ENCODE measurements at regions not wholly inside any gene's neighbourhood (a gene's known extent, or its start where the extent isn't known, plus 50 kb on each side); places are given as distances from the start of the nearest gene placed in this dataset.

DNA sequence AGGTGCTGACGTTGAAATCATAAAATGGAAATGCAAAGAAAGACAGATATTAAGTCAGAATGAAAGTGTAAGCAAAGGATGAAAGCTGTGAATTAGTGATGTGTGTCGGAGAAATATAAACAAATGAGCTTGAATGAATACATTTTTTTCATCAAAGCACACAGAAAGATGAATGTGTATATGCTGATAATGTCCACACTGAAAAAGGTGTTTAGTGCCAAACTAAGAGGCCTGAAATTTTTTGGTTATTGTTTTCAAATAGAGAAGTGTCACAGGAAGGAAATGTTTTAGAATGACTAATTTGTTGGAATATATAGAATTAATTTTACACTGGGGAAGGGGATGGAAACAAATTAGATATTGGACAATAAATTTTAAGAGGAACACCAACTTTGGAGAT lies 1217.6 kb downstream of the PCDH18 start:
- TF ChIP-seq, protein P1, sequence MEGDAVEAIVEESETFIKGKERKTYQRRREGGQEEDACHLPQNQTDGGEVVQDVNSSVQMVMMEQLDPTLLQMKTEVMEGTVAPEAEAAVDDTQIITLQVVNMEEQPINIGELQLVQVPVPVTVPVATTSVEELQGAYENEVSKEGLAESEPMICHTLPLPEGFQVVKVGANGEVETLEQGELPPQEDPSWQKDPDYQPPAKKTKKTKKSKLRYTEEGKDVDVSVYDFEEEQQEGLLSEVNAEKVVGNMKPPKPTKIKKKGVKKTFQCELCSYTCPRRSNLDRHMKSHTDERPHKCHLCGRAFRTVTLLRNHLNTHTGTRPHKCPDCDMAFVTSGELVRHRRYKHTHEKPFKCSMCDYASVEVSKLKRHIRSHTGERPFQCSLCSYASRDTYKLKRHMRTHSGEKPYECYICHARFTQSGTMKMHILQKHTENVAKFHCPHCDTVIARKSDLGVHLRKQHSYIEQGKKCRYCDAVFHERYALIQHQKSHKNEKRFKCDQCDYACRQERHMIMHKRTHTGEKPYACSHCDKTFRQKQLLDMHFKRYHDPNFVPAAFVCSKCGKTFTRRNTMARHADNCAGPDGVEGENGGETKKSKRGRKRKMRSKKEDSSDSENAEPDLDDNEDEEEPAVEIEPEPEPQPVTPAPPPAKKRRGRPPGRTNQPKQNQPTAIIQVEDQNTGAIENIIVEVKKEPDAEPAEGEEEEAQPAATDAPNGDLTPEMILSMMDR (IDR thresholded peaks at IDR 0.05): no peak

DNA sequence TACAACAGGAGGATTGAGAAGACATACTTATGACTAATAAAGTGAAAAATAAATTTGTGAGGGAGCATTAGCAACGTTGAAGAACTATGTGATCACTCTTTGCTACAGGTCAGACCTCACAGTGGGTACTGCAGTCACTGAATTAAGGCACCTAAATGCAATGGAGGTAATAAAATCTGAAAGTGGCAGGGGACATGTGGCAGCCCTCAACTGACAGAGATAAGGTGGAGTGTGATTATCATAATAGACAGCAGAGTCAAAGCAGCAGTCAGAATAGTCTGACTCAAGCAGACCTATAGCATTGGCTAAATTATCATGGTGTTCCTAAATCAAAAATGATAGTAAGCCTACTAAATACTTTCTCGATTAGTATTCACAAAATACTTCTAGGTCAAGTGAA lies 1220.5 kb downstream of the PCDH18 start:
- TF ChIP-seq, protein P1 (IDR thresholded peaks at IDR 0.05): no peak

DNA sequence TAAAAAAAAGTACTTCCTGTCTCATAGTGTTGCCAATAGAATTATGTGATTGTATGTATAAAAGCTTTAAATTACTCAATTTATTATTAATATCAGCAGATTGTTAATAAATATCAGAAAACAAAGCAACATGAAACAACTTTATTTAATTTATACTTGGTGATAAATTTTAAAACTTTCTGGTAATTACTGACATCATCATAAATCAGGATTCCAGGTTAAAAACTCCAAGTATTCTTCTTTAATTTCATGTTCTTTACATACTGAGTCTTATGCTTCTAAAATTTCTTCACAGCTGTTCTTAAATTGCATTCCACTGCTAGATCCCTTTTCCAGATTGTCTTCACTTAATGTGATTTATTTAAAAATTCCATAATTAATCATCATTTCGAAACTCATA lies 1224.5 kb downstream of the PCDH18 start:
- TF ChIP-seq, protein P1 (IDR thresholded peaks at IDR 0.05): no peak

DNA sequence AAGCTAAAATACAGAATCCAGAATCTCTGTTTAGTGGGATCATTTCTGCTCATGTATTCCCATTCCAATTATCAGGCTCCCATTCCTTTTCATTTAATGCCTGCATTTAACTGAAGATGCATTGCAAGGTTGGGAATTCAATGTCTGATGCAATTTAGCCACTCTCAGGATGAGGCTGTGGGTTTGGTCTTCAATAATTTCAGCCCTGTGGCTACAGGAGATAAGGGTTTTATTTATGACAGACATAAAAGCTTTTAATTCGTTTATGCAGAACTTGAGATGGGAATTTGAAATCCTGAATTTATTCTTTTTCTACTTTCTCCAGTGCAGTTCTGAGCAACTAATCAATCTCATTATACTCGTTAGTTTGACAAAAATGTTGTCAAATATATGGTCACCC lies 1225.9 kb downstream of the PCDH18 start:
- TF ChIP-seq, protein P1 (IDR thresholded peaks at IDR 0.05): no peak

DNA sequence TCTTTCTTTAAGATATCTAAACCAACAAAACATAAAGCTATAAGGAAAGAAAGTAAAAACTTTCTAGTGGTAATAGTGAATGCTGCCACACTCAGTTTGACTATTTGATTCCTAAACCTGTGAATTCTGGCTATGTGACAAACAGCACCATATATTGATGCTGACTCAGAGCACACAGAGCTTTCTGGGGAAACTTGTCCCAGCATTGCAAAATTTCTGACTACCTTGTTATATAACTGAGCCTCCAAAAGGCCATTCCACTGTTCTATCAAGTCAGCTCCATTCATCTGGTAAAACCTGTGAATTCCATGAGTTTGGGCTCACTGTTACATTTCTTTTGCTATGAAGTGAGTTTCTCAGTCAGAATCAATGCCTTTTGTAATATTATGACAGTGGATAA lies 1229.7 kb downstream of the PCDH18 start:
- TF ChIP-seq, protein P1 (IDR thresholded peaks at IDR 0.05): no peak

DNA sequence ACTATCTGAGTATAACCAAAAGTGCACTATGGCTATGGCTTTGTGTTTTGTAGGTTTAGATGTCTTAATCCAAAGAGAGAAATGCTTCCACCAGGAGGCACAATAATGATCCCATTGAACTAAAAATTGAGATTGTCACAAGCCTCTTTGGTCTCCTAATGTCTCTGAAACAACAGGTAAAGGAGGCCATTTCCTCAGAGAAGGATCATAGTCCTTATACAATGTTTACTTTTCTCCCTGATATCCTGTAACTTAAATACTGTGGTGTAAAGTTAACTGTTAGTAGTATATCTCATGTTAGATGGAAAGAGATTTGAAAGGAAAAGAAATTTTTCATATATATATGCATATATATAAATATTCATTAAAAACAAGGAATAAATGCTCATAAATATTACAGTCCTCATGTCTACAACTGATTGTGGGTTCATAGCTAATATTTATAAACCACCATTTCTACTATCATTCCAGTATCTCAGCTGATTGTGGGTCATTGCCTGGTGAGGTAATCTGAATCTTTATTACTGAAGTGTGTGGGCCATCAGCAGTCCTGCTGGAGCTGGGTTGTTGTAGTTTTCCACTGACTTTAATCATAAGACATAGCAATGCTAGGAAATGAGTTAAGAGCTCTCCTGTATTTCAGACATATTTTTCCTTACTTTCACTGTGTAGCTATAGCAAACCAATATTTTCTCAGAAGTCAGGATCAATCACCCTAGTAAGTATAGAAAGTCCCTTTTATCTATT lies 1230.4 kb downstream of the PCDH18 start:
- TF ChIP-seq, protein P1 (IDR thresholded peaks at IDR 0.05): peak; percentile 8; the same call in 1 of the 2 replicates

DNA sequence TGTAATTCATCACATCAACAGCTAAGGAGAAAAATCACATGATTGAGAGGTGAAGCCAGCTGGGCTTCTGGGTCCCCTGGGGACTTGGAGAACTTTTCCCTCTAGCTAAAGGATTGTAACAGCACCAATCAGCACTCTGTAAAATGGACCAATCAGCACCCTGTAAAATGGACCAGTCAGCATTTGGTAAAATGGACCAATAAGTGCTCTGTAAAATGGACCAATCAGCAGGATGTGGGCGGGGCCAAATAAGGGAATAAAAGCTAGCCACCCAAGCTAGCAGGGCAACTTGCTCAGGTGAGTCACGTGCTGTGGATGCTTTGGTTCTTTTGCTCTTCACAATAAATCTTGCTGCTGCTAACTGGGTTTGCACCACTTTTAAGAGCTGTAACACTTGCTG lies 1248.3 kb downstream of the PCDH18 start:
- TF ChIP-seq, protein P1 (IDR thresholded peaks at IDR 0.05): no peak

DNA sequence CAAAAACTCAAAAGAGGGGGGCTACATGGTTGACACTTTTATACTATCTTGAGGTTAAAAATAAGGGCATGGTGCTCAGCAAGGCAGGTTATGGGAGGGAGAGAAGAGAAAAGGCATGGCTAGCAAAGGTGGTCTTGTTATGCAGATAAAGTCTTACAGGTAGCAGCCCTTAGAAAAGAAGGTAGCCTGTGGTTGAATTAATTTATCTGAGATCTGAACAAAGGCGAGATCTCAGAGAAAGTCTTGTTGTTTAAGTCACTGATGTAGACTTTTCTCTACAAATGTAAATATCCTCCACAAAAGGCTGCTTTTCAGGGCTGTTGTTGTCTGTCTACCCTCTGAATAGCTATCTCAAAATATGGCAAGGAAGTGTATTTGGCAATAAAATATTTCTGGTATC lies 1250.4 kb downstream of the PCDH18 start:
- TF ChIP-seq, protein P1 (IDR thresholded peaks at IDR 0.05): no peak

Data from LNCAP (cell line).